Daoy (cell line): ENCODE measurements at regions not wholly inside any gene's neighbourhood (a gene's known extent, or its start where the extent isn't known, plus 50 kb on each side); places are given as distances from the start of the nearest gene placed in this dataset.

ENCODE experiments used
- DNase-seq: peaks from one replicate; pipeline ENCODE4 v3.0.0-alpha.2; 2015; ENCODE audit warnings: low read depth

- no peak for DNase-seq
Measured at GRCh38 chr4:112847781-112848180, 201.7 kb upstream of the ANK2 start.

GRCh38 chr4:112848911-112849310 lies 200.5 kb upstream of the ANK2 start:
- no peak for DNase-seq

- no peak for DNase-seq
Measured at GRCh38 chr4:112852601-112853000, 196.9 kb upstream of the ANK2 start.

GRCh38 chr4:112853662-112854256 lies 195.7 kb upstream of the ANK2 start:
- DNase-seq, result no peak

- DNase-seq, result no peak
Measured at GRCh38 chr4:112854420-112854819, 195.0 kb upstream of the ANK2 start.

DNA sequence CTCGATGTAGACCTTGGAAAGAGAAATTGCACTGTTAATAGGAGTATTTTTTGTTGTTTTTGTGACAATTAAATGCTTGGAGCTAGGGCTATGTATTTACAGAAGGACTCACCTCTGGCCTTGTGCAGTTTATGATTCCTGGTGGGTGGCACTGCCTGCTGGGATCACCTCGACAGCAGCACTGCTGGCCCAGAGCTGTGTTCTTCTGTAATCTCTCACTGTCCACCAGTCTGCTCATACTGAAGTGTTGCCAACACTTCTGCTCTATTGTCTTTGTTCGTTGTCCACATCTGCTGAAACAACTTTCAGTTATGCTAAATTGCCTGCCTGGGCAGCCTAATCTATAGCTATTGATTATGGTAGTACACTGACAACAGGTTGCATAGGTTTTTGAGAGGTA lies 194.4 kb upstream of the ANK2 start:
- DNase-seq, result no peak

DNA sequence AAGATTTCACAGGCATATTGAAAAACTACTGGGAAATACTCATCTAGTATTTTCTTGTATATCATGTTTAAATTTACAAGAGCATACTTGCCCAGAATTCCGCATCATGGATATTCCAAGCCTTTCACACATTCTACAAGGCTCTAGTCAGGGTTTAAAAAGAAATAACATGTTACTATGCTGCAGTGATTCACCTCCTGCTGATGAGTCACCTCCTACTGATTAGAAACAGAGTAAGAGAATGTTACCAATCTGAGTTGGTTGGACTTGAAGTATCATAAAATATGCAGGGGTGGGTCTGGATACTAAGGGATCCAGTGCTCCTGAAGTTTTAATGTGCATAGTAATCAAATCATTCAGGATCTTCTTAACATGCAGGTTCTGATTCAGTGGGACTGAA lies 192.0 kb upstream of the ANK2 start:
- DNase-seq, result peak; percentile 66

GRCh38 chr4:112858751-112859150 lies 190.7 kb upstream of the ANK2 start:
- no peak for DNase-seq

- no peak for DNase-seq
Measured at GRCh38 chr4:112859456-112860184, 189.8 kb upstream of the ANK2 start.

- no peak for DNase-seq
Measured at GRCh38 chr4:112860830-112861690, 188.4 kb upstream of the ANK2 start.

- no peak for DNase-seq
Measured at GRCh38 chr4:112861691-112862674, 187.5 kb upstream of the ANK2 start.

- DNase-seq, result no peak
Measured at GRCh38 chr4:112865443-112865842, 184.0 kb upstream of the ANK2 start.

DNA sequence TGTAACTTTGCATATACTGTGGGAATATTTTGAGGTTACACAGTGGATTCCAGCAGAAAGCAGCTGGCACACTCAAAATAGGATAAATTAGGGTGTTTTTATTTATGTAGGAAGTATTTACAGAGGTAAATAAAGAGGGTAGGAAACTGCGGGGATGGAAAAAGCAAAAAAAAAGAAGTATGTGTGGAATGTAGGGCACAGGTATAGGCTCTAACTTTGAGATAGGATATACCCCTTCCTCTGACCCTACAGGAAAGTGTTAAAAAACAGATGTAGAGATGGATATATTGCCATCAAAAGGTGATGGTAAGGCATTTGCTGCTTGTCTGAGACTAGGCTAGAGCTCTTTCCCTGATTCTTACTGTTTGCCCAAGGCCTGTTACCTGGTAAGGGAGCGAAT lies 173.1 kb upstream of the ANK2 start:
- no peak for DNase-seq

DNA sequence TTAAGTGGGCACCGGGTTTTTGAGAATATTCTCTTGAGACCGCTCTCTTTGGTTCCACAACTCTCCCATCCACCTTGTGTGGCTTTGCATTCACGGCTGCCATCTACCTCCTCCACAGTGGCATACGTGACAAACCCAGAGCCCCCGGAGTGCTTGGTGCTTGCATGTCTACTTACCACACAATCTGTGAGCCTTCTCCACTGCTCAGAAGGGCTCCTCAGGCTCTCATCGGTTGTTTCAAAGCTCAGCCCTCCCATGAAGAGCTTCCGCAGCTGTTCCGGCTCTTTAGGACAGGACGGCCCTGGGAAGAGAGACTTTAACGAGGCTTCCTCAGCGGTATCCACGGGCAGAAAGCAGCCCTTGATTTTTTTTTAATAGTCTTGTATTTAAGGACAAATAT lies 167.6 kb upstream of the ANK2 start:
- DNase-seq, result no peak

DNA sequence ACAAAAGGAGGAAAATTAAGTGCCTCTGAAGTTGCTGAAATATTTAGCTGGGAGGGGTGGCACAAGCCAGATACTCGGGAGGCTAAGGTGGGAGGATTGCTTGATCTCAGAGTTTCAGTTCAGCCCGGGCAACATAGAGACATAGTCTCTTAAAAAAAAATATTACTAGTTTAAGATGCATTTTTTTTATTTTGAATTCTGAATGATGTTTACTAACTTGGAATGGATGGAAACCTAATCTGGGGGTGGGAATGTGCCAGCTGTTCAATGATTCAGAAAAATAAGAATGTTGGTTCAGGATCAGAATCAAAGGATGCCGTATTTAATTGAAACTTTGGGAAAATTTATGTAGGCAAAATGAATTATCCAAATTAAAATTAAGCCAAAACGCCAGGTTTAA lies 167.2 kb upstream of the ANK2 start:
- no peak for DNase-seq

DNA sequence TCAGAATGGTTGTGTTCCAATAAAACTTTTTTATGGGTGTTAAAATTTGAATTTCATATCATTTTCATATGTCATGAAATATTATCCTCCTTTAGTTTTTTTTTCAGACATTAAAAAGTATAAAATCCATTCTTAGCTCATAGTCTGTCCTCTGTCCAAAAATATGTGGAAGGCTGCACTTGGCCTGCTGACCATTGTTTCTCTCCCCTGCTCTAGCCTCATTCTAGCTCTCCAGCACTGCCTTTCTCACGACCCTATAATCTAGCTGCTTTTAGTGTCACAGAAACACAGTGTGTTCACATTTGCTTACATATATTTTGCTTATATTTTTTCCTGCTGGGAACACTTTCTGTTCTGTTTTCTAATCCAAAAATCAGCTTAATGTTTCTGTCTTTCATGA lies 165.0 kb upstream of the ANK2 start:
- no peak for DNase-seq

DNA sequence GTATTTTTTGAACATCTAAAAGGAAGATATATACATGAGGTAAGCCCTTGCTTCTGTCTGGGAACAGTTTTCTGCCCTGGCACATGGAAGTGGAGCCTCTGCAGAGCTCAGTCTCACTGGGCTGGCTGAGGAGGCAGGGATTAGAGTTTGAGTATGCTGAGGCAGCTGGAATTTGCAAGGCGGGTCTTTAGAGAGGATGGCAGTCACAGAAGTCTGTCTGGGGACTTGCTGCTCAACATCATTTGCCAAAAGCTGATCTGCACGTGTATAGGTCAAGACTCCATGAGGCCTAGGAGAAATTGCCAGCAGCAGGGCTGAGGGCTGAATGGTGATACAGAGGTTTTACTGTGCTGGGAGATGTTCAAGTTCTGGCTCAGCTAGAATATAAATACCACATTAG lies 163.6 kb upstream of the ANK2 start:
- DNase-seq, result no peak

- no peak for DNase-seq
Measured at GRCh38 chr4:112888622-112889021, 160.8 kb upstream of the ANK2 start.

- DNase-seq, result no peak
Measured at GRCh38 chr4:112889199-112889598, 160.3 kb upstream of the ANK2 start.

DNA sequence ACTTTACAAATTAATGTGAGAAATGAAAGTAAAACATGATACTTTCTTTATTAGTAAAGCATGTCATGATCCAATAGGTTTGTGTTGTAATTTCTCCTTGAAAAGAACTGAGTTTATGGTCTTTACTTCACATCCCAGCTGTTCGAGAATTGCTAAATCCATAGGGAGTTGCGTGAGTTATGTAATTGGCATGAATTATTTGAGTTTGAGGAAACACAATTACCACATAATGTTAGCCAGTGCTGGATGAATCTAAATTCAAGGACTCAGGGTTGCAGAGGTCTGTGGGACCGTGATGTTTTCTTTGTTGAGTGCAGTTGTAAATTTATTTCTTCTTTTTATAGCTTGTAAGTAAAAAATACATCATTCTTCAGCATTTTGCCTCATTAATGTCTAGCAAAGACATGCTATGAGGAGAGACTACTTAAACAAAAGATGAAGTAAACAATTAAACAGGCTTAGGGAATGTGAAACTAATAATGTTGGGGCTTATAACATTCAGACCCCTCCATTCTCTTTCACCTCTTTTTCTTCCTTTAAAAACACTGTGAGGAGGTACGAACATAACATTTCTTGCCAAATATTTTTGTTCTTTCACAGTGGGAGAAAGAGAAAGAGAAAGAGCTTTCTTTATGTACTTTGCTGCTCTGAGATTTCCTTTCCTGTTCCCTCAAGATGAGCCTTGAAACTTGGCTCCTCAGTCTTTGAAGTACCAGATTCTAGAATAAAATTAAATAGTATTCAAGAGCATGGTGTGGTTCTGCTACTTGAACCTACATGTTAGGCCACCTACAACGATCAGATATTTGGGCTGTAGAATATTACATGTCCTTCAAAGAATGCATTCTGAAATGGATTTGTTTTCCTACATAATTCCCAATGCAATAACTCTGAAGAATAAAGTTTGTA lies 159.6 kb upstream of the ANK2 start:
- no peak for DNase-seq

- no peak for DNase-seq
Measured at GRCh38 chr4:112894480-112894879, 155.0 kb upstream of the ANK2 start.
